ENCODE measurements at regions not wholly inside any gene's neighbourhood (a gene's known extent, or its start where the extent isn't known, plus 50 kb on each side); places are given as distances from the start of the nearest gene placed in this dataset.

DNA sequence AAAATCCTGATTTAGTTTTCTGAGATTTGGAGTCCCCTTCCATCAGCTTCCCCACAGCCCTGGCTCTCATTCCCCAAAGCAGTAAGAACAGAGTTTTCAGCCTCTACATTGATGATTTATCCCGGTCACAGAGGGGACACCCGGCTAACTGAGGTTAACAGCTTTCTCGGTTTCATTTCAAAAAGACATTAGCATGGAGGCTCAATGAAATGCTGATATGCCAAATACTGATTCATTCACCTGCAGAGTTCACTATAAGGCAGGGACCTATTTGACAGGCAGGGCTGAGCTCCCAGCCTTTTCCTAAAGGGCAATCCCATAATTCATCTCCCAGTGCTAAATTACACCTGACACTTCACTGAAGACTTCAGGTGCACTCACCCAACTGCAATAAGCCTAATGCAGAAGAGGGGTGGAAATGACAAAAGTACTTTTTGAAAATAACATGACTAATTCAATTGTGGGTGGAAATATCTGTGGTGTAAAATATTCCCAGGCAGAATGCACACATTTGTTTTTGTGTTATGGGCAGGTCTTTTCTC is 99.8 kb upstream of the PMFBP1 start:
- Histone ChIP-seq H3K4me3 (no peak overlapping the region), H3K27me3 (no peaks in the 10 kb centered on the region), H3K4me1 (no peaks in the 10 kb centered on the region), H3K36me3 (no peaks in the 10 kb centered on the region), H3K27ac (no peak overlapping the region), H3K9me3 (no peaks in the 10 kb centered on the region)
- intact Hi-C loops (cut with DNase I) = no loop called here
- no peak for ATAC-seq
- 84% methylated on average over 3 of the region's 3 CpGs for WGBS (ENCODE audit: insufficient coverage, low coverage, low lambda C conversion rate, missing lambda C conversion rate)
- no peak for TF ChIP-seq POLR2A (IDR thresholded peaks at IDR 0.05)
- TF ChIP-seq, protein P1, sequence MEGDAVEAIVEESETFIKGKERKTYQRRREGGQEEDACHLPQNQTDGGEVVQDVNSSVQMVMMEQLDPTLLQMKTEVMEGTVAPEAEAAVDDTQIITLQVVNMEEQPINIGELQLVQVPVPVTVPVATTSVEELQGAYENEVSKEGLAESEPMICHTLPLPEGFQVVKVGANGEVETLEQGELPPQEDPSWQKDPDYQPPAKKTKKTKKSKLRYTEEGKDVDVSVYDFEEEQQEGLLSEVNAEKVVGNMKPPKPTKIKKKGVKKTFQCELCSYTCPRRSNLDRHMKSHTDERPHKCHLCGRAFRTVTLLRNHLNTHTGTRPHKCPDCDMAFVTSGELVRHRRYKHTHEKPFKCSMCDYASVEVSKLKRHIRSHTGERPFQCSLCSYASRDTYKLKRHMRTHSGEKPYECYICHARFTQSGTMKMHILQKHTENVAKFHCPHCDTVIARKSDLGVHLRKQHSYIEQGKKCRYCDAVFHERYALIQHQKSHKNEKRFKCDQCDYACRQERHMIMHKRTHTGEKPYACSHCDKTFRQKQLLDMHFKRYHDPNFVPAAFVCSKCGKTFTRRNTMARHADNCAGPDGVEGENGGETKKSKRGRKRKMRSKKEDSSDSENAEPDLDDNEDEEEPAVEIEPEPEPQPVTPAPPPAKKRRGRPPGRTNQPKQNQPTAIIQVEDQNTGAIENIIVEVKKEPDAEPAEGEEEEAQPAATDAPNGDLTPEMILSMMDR (IDR thresholded peaks at IDR 0.05) = no peak
- DNase-seq = no peak

DNA sequence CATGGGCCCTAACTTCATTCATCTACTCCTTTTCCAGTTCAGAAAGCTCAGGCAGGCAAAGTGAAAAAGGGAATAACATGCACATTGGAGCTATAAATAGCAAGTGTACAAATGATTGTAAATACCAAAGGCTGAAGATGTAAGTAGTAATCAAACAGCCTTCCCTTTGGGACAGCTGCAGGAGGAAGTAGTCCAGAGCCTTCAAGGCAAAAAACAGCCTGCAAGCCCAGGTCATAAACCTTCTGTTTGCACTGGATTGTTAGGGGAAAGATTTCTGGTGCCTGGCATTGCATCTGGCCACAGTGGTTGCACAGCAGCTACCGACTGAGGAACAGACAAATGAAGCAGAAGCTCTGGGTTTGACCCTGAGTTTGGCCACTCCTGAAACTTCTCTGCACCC is 98.6 kb upstream of the PMFBP1 start:
- Histone ChIP-seq H3K9me3 (no peaks in the 10 kb centered on the region), H3K36me3 (no peaks in the 10 kb centered on the region), H3K4me3 (no peak overlapping the region), H3K4me1 (no peaks in the 10 kb centered on the region), H3K27ac (no peak overlapping the region), H3K27me3 (no peaks in the 10 kb centered on the region)
- intact Hi-C loops (cut with DNase I) = no loop called here
- TF ChIP-seq, protein P1 (IDR thresholded peaks at IDR 0.05) = no peak
- TF ChIP-seq POLR2A (IDR thresholded peaks at IDR 0.05) = no peak
- WGBS (ENCODE audit: insufficient coverage, low coverage, low lambda C conversion rate, missing lambda C conversion rate) = 22% methylated on average over 1 of the region's 1 CpG
- ATAC-seq = no peak
- DNase-seq = no peak

DNA sequence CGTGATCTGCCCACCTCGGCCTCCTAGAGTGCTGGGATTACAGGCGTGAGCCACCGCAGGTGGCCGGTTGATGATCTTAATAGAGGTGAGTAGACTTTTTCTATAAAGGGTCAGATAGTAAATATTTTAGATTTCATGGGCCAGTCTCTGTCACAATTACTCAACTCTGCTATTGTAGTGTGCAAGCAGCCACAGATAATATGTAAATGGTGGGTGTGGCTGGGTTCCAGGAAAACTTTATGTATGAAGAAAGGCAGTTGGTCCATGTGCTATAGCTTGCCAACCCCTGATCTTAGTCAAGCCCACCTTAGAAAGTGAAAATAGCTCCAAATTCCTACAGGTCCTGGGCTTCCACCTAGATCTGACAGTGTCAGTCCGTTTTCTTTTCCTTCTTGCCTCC is 94.9 kb upstream of the PMFBP1 start:
- Histone ChIP-seq H3K36me3 (no peaks in the 10 kb centered on the region), H3K27ac (no peak overlapping the region), H3K9me3 (no peaks in the 10 kb centered on the region), H3K4me3 (no peak overlapping the region), H3K4me1 (no peaks in the 10 kb centered on the region), H3K27me3 (no peaks in the 10 kb centered on the region)
- intact Hi-C loops (cut with DNase I) = no loop called here
- no peak for ATAC-seq
- DNase-seq = no peak
- 90% methylated on average over 5 of the region's 6 CpGs for WGBS (ENCODE audit: insufficient coverage, low coverage, low lambda C conversion rate, missing lambda C conversion rate)
- no peak for TF ChIP-seq POLR2A (IDR thresholded peaks at IDR 0.05)
- TF ChIP-seq, protein P1 (IDR thresholded peaks at IDR 0.05) = no peak

DNA sequence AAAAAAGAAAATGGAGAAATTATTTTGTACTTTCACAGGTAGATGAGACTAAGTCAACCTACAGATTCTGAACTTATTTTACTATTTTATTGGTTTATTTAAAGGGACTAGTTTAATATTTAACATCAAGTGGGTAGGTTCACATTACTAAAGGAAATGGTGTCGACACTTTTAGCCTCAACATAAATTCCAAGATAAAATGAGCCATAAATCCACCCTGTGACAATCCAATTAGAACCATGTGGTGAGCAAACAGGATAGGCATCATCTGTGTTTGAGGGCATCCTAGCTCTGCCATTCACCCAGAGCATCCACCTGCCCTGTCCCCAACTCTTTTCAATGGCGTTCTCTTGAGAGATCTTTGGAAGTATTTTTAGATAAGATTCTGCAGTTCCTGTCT is 92.8 kb upstream of the PMFBP1 start:
- DNase-seq (no peak), ATAC-seq (no peak)
- WGBS (ENCODE audit: insufficient coverage, low coverage, low lambda C conversion rate, missing lambda C conversion rate) = 59% methylated on average over 2 of the region's 2 CpGs
- H3K27ac ChIP-seq = no peak overlapping the region
- H3K9me3 ChIP-seq = no peaks in the 10 kb centered on the region
- no peaks in the 10 kb centered on the region for H3K36me3 ChIP-seq
- no peaks in the 10 kb centered on the region for H3K4me1 ChIP-seq
- no peak for TF ChIP-seq POLR2A (IDR thresholded peaks at IDR 0.05)
- TF ChIP-seq, protein P1 (IDR thresholded peaks at IDR 0.05) = no peak
- H3K4me3 ChIP-seq = no peak overlapping the region
- H3K27me3 ChIP-seq = no peaks in the 10 kb centered on the region
- intact Hi-C loops (cut with DNase I) = no loop called here

DNA sequence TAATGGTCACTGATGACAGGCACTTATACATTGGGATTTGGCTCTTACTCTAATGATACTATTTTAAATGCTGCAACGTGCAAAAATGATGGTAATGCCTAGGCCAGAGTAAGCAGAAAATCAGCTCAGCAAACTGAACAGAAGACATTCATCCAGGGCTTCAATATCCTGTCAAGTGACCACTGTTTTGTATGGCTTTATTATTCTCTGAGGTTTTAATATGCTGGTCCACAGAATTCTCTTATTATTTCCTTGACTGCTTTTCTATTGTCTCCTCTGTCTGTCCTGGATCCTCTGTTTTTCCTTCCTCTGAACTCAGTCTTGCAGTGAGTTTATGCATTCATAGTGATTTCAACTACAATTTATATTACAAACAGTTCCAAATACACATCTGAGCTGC is 90.8 kb upstream of the PMFBP1 start:
- Histone ChIP-seq H3K27me3 (no peaks in the 10 kb centered on the region), H3K27ac (no peak overlapping the region), H3K36me3 (no peaks in the 10 kb centered on the region), H3K4me3 (no peak overlapping the region), H3K4me1 (no peaks in the 10 kb centered on the region), H3K9me3 (no peaks in the 10 kb centered on the region)
- TF ChIP-seq, protein P1 (IDR thresholded peaks at IDR 0.05) = no peak
- TF ChIP-seq POLR2A (IDR thresholded peaks at IDR 0.05) = no peak
- ATAC-seq (no peak), DNase-seq (no peak)
- intact Hi-C loops (cut with DNase I) = no loop called here
- 64% methylated on average over 1 of the region's 1 CpG for WGBS (ENCODE audit: insufficient coverage, low coverage, low lambda C conversion rate, missing lambda C conversion rate)

All from right lobe of liver (tissue), 6 donors.